HepG2 (cell line): ENCODE measurements at regions not wholly inside any gene's neighbourhood (a gene's known extent, or its start where the extent isn't known, plus 50 kb on each side); places are given as distances from the start of the nearest gene placed in this dataset.

Source experiments
- ATAC-seq: fragments of 200-7000 bp; cut with Tn5 transposase; 3 replicates; pipeline ENCODE4 v1.9.1; 2020; ENCODE audit warnings: mild to moderate bottlenecking, moderate library complexity
- BruUV-seq: library from RNA; stranded (reverse); fragments of 400-500 nt; replicated peaks from 2 replicates; lab custom pipeline; 2021; lab: Mats Ljungman, UMichigan
- CTCF ChIA-PET: fragments of 300-600 bp; formaldehyde crosslinking; extraction: SDS; loops from one replicate; lab custom pipeline; 2021; ENCODE audit warnings: low total read pairs, inconsistent platforms, low intra/inter-chr PET ratio; lab: Yijun Ruan, JAX
- POLR2A ChIA-PET: fragments of 350-600 bp; sonication (Branson Sonifier 250); formaldehyde crosslinking; loops from one replicate; lab custom pipeline; 2020; ENCODE audit warnings: antibody characterized with exemption, inconsistent platforms; lab: Yijun Ruan, JAX
- DNase-seq: peaks from one replicate; pipeline ENCODE4 v3.0.0-alpha.2; 2015; ENCODE audit warnings: low spot score
- FAIRE-seq: peaks from 3 replicates; lab custom pipeline; 2011; peaks lifted over from hg19 to GRCh38; lab: Jason Lieb, UNC
- H2AFZ ChIP-seq: one replicate; pipeline ENCODE4 v1.6.1; 2011; ENCODE audit warnings: low read length, inconsistent platforms
- H3K27ac ChIP-seq: fragments of 300-600 bp; 3 replicates; pipeline ENCODE4 v1.8.0; 2011; ENCODE audit warnings: mixed run types, mild to moderate bottlenecking, mixed read lengths, low read length, inconsistent platforms; ENCODE audit not compliant: insufficient read depth; ENCODE audit errors: extremely low read length
- H3K27me3 ChIP-seq, 2 experiments: fragments of 200-600 bp in 1 of 2; 2 replicates in 1 of 2; 3 replicates in 1 of 2; pipeline versions ENCODE4 v1.6.0 to v1.8.0; 2011; ENCODE audit warnings: low read length in 2 of 2, mild to moderate bottlenecking in 2 of 2, moderate library complexity in 2 of 2, inconsistent platforms in 1 of 2; ENCODE audit not compliant: insufficient read depth in 2 of 2, control insufficient read depth in 1 of 2
- H3K36me3 ChIP-seq, 2 experiments: fragments of 200-600 bp in 1 of 2; replicated peaks in 1 of 2; 2 replicates in 1 of 2; 3 replicates in 1 of 2; pipeline versions ENCODE4 v1.5.1 to v1.8.0; 2011; ENCODE audit warnings: low read length in 2 of 2, inconsistent platforms in 1 of 2; ENCODE audit not compliant: insufficient read depth in 2 of 2, control insufficient read depth in 1 of 2
- H3K4me1 ChIP-seq: 2 replicates; pipeline ENCODE4 v1.5.1; 2012; ENCODE audit warnings: low read length, inconsistent platforms; ENCODE audit not compliant: insufficient read depth
- H3K4me2 ChIP-seq: 2 replicates; pipeline ENCODE4 v1.6.0; 2011; ENCODE audit warnings: low read depth, low read length, inconsistent platforms
- H3K4me3 ChIP-seq, 3 experiments: fragments of 200-600 bp in 1 of 3; sonication (generic), shearing (Covaris generic) in 1 of 3; replicated peaks in 1 of 3; 2 replicates each; pipeline ENCODE4 v1.5.1; 2011 to 2016; ENCODE audit warnings: low read length in 3 of 3, inconsistent platforms in 2 of 3, low read depth in 2 of 3, mild to moderate bottlenecking in 2 of 3, control low read depth in 1 of 3, mixed read lengths in 1 of 3; ENCODE audit not compliant: insufficient read depth in 1 of 3
- H3K79me2 ChIP-seq: one replicate; pipeline ENCODE4 v1.6.1; 2011; ENCODE audit warnings: low read length, inconsistent platforms; ENCODE audit not compliant: insufficient read depth
- H3K9ac ChIP-seq: 2 replicates; pipeline ENCODE4 v1.6.0; 2011; ENCODE audit warnings: mild to moderate bottlenecking, low read depth, low read length, inconsistent platforms; ENCODE audit not compliant: insufficient read depth
- H3K9me3 ChIP-seq: 2 replicates; pipeline ENCODE4 v1.5.1; 2012; ENCODE audit warnings: mild to moderate bottlenecking, low read length
- H4K20me1 ChIP-seq: 2 replicates; pipeline ENCODE4 v1.6.0; 2011; ENCODE audit warnings: inconsistent platforms, mild to moderate bottlenecking, low read length, moderate library complexity; ENCODE audit not compliant: insufficient read depth
- DNMT3B ChIP-seq: conservative IDR thresholded peaks from 2 replicates; pipeline ENCODE4 v1.6.1; 2016; ENCODE audit warnings: missing biosample characterization, control low read depth
- HMG20B ChIP-seq: conservative IDR thresholded peaks from 2 replicates; pipeline ENCODE4 v1.6.1; 2016; ENCODE audit warnings: missing genetic modification reagents, missing compliant biosample characterization
- HNRNPH1 ChIP-seq: fragments of 200-400 bp; formaldehyde crosslinking; optimal IDR thresholded peaks from 2 replicates; pipeline ENCODE3; 2017; ENCODE audit warnings: mild to moderate bottlenecking, low read depth, low read length
- HNRNPUL1 ChIP-seq: fragments of 200-400 bp; formaldehyde crosslinking; IDR thresholded peaks from 2 replicates; pipeline ENCODE4 v1.6.1; 2017; ENCODE audit warnings: low read depth, mild to moderate bottlenecking, low read length, moderate library complexity
- KDM2A ChIP-seq: sonication (generic); formaldehyde crosslinking; IDR thresholded peaks from 2 replicates; pipeline ENCODE4 v1.4.0; 2020; ENCODE audit warnings: low read depth, missing genetic modification reagents, borderline replicate concordance
- MATR3 ChIP-seq: sonication (generic); formaldehyde crosslinking; IDR thresholded peaks from 2 replicates; pipeline ENCODE4 v1.4.0; 2020; ENCODE audit warnings: missing genetic modification reagents
- PRDM4 ChIP-seq: sonication (generic); formaldehyde crosslinking; IDR thresholded peaks from 2 replicates; pipeline ENCODE4 v1.9.0; 2021; ENCODE audit warnings: missing genetic modification reagents, borderline replicate concordance
- PTBP1 ChIP-seq: fragments of 200-400 bp; formaldehyde crosslinking; IDR thresholded peaks from 2 replicates; pipeline ENCODE4 v1.6.1; 2018; ENCODE audit warnings: low read length, low read depth; ENCODE audit not compliant: poor library complexity, severe bottlenecking
- STAG1 ChIP-seq: sonication (generic); formaldehyde crosslinking; IDR thresholded peaks from 2 replicates; pipeline ENCODE4 v1.4.0; 2020; ENCODE audit warnings: missing genetic modification reagents
- ZBTB46 ChIP-seq: sonication (generic); formaldehyde crosslinking; IDR thresholded peaks from 2 replicates; pipeline ENCODE4 v1.4.0; 2020; ENCODE audit warnings: mild to moderate bottlenecking, missing genetic modification reagents, borderline replicate concordance
- ZBTB8A ChIP-seq: sonication (generic); formaldehyde crosslinking; IDR thresholded peaks from 2 replicates; pipeline ENCODE4 v1.4.0; 2020; ENCODE audit warnings: mild to moderate bottlenecking, low read depth, missing genetic modification reagents, borderline replicate concordance
- ZNF331 ChIP-seq: sonication (generic); formaldehyde crosslinking; IDR thresholded peaks from 2 replicates; pipeline ENCODE4 v1.4.0; 2020; ENCODE audit warnings: missing genetic modification reagents
- ZNF414 ChIP-seq: sonication (generic); formaldehyde crosslinking; IDR thresholded peaks from 2 replicates; pipeline ENCODE4 v1.5.0; 2020; ENCODE audit warnings: missing genetic modification reagents
- ZNF615 ChIP-seq: sonication (generic); formaldehyde crosslinking; IDR thresholded peaks from 2 replicates; pipeline ENCODE4 v1.5.0; 2020; ENCODE audit warnings: mild to moderate bottlenecking, missing genetic modification reagents, borderline replicate concordance
- ZNF780A ChIP-seq: sonication (generic); formaldehyde crosslinking; IDR thresholded peaks from 2 replicates; pipeline ENCODE4 v1.8.0; 2022; ENCODE audit warnings: mild to moderate bottlenecking, missing genetic modification reagents, moderate library complexity
- ZNF782 ChIP-seq: sonication (generic); formaldehyde crosslinking; IDR thresholded peaks from 2 replicates; pipeline ENCODE4 v1.4.0; 2020; ENCODE audit warnings: missing genetic modification reagents, mild to moderate bottlenecking, borderline replicate concordance
- whole genome bisulfite sequencing: methylation state at CpG from one replicate; pipeline ENCODE4 v1.1.6; 2017; ENCODE audit warnings: low lambda C conversion rate; 5-methylcytosine and 5-hydroxymethylcytosine counted together
- in situ Hi-C: cut with HindIII; loops from 2 replicates; pipeline ENCODE4 v1.10.0; 2017; ENCODE audit warnings: low pct_unique_long_range_greater_than_20kb; ENCODE audit not compliant: extremely low pct_ligation_motif_present
- intact Hi-C: fragments of 100-400 bp; cut with micrococcal nuclease; formaldehyde crosslinking; loops from one replicate; pipeline ENCODE4 v1.10.0; 2022; ENCODE audit not compliant: unreplicated experiment
- TF ChIP-seq, protein P1 (sequence below): sonication (generic); formaldehyde crosslinking; IDR thresholded peaks from 2 replicates; pipeline ENCODE4 v1.8.0; 2022; ENCODE audit warnings: mild to moderate bottlenecking, missing genetic modification reagents

- TF ChIP-seq ZNF414 (CRISPR knock-in tag) (no peak), HNRNPH1 (no peak), HMG20B (CRISPR knock-in tag) (no peak)
- TF ChIP-seq, all 625 proteins: peak for 0
These were observed 121.9 kb upstream of the BTN3A2 start (continued) for GRCh38 chr6:26243132-26243531.

GRCh38 chr6:26243752-26244151 lies 121.2 kb upstream of the BTN3A2 start:
- in situ Hi-C loops (no loop called here), intact Hi-C loops (no loop called here)
- WGBS = 67% methylated on average over 2 of the region's 2 CpGs
- no peaks in the 10 kb centered on the region for H3K4me1 ChIP-seq
- no peak overlapping the region for H3K4me2 ChIP-seq
- H3K27ac ChIP-seq = no peak overlapping the region
- ATAC-seq = no peak
- H3K9me3 ChIP-seq = no peaks in the 10 kb centered on the region
- no peak overlapping the region for H3K4me3 ChIP-seq
- no peak overlapping the region for H3K9ac ChIP-seq
- no peaks in the 10 kb centered on the region for H4K20me1 ChIP-seq
- no peak overlapping the region for H2AFZ ChIP-seq
- peaks cover 0 to 8% of the 10 kb centered on the region in 2 experiments; a peak in 2 of 5 replicates for H3K27me3 ChIP-seq
- DNase-seq = no peak
- no peaks in the 10 kb centered on the region for H3K79me2 ChIP-seq
- POLR2A ChIA-PET = no interaction called here
- no TSS peak for BruUV-seq
- CTCF ChIA-PET = no interaction called here
- FAIRE-seq = no peak
- no peaks in the 10 kb centered on the region for H3K36me3 ChIP-seq
- no peak for TF ChIP-seq ZNF782 (CRISPR knock-in tag)
- TF ChIP-seq, protein P1, sequence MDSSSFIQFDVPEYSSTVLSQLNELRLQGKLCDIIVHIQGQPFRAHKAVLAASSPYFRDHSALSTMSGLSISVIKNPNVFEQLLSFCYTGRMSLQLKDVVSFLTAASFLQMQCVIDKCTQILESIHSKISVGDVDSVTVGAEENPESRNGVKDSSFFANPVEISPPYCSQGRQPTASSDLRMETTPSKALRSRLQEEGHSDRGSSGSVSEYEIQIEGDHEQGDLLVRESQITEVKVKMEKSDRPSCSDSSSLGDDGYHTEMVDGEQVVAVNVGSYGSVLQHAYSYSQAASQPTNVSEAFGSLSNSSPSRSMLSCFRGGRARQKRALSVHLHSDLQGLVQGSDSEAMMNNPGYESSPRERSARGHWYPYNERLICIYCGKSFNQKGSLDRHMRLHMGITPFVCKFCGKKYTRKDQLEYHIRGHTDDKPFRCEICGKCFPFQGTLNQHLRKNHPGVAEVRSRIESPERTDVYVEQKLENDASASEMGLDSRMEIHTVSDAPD (CRISPR knock-in tag) = no peak
- TF ChIP-seq DNMT3B (CRISPR knock-in tag) = no peak
- no peak for TF ChIP-seq ZBTB8A
- no peak for TF ChIP-seq HNRNPUL1
- TF ChIP-seq STAG1 (CRISPR knock-in tag) = no peak
- no peak for TF ChIP-seq PRDM4 (CRISPR knock-in tag)
- no peak for TF ChIP-seq ZNF331 (CRISPR knock-in tag)
- no peak for TF ChIP-seq ZBTB46 (CRISPR knock-in tag)
- TF ChIP-seq KDM2A (CRISPR knock-in tag) = no peak
- TF ChIP-seq ZNF414 (CRISPR knock-in tag) = no peak
- TF ChIP-seq ZNF615 (CRISPR knock-in tag) = no peak
- no peak for TF ChIP-seq MATR3 (CRISPR knock-in tag)
- no peak for TF ChIP-seq ZNF780A (CRISPR knock-in tag)
- no peak for TF ChIP-seq PTBP1
